GM13976 (cell line): ENCODE measurements at regions not wholly inside any gene's neighbourhood (a gene's known extent, or its start where the extent isn't known, plus 50 kb on each side); places are given as distances from the start of the nearest gene placed in this dataset.

Experiments used
- DNase-seq: peaks from one replicate; pipeline ENCODE4 v3.0.0; 2012; ENCODE audit warnings: low spot score
- in situ Hi-C: fragments of 300-500 bp; cut with MboI; formaldehyde crosslinking; loops from one replicate; pipeline ENCODE4 v1.12.0; 2022; ENCODE audit warnings: low sequenced_read_pairs, mixed read lengths, inconsistent platforms; ENCODE audit not compliant: unreplicated experiment
- TF ChIP-seq, protein P1 (sequence below): IDR thresholded peaks from 2 replicates; pipeline ENCODE4 v1.5.1; 2012; ENCODE audit warnings: borderline replicate concordance, mild to moderate bottlenecking; ENCODE audit not compliant: insufficient read depth; ENCODE audit errors: extremely low read depth, missing control alignments, control extremely low read depth

GRCh38 chr16:59168461-59169114, 434.5 kb upstream of the GOT2 start:
- DNase-seq = no peak
- in situ Hi-C loops = no loop called here
- TF ChIP-seq, protein P1, sequence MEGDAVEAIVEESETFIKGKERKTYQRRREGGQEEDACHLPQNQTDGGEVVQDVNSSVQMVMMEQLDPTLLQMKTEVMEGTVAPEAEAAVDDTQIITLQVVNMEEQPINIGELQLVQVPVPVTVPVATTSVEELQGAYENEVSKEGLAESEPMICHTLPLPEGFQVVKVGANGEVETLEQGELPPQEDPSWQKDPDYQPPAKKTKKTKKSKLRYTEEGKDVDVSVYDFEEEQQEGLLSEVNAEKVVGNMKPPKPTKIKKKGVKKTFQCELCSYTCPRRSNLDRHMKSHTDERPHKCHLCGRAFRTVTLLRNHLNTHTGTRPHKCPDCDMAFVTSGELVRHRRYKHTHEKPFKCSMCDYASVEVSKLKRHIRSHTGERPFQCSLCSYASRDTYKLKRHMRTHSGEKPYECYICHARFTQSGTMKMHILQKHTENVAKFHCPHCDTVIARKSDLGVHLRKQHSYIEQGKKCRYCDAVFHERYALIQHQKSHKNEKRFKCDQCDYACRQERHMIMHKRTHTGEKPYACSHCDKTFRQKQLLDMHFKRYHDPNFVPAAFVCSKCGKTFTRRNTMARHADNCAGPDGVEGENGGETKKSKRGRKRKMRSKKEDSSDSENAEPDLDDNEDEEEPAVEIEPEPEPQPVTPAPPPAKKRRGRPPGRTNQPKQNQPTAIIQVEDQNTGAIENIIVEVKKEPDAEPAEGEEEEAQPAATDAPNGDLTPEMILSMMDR = no peak

- in situ Hi-C loops = no loop called here
- TF ChIP-seq, protein P1 = no peak
- DNase-seq = no peak
Observed at GRCh38 chr16:59164461-59164860, 430.3 kb upstream of the GOT2 start.

DNA sequence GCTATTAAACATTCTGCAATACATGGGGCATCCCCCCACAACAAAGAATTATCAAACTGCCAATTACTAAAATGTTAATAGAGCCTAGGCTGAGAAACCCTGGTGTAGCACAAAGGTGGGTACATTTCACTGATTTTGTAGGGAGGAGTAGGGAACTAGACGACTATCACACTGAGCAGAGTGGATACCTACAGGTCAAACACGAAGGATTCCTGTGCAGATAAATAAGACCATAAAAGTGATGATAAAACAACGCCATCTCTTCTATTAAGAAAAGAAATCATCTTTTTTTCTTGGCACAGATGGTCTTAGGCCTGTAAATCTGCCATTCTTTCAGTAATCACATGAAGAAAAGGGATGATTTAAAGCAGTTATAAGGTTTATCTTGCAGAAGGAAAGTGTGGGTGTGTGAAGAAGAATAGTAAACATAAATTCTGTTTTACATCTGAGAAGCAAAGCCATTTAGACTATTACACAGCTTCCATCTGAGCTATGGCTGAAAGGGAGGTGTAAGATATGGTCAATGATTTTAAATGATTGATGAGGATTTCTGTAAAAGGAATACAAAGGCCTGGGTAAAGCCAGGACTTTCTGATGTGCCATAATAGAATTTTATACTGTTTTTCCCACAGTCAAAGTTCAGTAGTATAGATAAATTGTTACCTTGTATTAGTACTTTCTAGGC, 429.4 kb upstream of the GOT2 start:
- in situ Hi-C loops = no loop called here
- TF ChIP-seq, protein P1 = no peak
- no peak for DNase-seq

GRCh38 chr16:59161679-59162078, 427.6 kb upstream of the GOT2 start:
- in situ Hi-C loops = no loop called here
- TF ChIP-seq, protein P1 = no peak
- DNase-seq = no peak

DNA sequence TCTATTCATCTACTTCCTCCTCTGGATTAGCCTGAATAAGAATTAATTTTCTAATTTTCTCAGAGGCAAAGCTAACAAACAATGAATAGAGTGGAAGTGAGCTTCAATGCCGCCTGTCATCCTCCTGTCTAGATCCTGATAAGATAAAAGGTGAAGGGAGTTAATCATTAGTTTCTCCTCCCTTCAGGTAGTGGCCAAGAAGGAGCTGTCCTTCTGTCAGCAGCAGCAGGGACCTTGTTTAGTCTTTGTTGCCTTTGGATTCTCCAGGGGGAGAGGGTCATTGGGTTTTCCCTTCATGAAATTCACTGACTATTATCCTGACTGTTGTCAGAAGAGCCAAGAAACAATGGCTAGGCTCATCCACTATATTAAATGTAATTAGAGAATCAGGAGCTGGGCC, 420.2 kb upstream of the GOT2 start:
- in situ Hi-C loops = no loop called here
- no peak for DNase-seq
- TF ChIP-seq, protein P1 = no peak

DNA sequence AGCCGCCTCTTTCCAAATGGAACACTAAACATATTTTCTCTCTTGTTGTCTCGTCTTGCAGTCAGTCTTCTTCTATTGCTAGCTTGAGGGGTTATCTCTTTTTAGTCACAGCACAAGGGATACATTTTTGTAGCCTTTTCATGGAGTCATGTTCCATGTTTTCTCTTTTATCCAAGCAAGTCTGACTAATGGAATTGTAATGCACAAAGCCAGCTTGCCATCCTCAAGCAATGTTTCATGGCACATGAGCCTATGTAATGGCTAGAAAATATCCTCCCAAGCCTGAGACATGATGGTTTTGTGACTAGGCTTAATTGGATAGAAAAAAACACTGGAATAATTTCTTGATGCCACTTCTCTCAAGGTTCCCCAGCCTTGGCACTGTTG, 414.6 kb upstream of the GOT2 start:
- TF ChIP-seq, protein P1 = no peak
- in situ Hi-C loops = no loop called here
- DNase-seq = no peak
